VCaP (cell line): ENCODE measurements at regions not wholly inside any gene's neighbourhood (a gene's known extent, or its start where the extent isn't known, plus 50 kb on each side); places are given as distances from the start of the nearest gene placed in this dataset.

Experiments used
- H3K27ac ChIP-seq: fragments of 450-650 bp; 2 replicates; pipeline ENCODE4 v1.5.1; 2017
- CTCF ChIP-seq: fragments of 450-650 bp; conservative IDR thresholded peaks from 2 replicates; pipeline ENCODE4 v1.5.1; 2017; ENCODE audit warnings: mild to moderate bottlenecking, moderate library complexity

GRCh38 chr3:89698208-89698830 is 590.9 kb downstream of the EPHA3 start:
- no peak for TF ChIP-seq CTCF
- H3K27ac ChIP-seq = no peak overlapping the region

GRCh38 chr3:89699229-89699628 is 591.8 kb downstream of the EPHA3 start:
- no peak overlapping the region for H3K27ac ChIP-seq
- TF ChIP-seq CTCF = no peak

GRCh38 chr3:89699771-89700170 is 592.4 kb downstream of the EPHA3 start:
- no peak for TF ChIP-seq CTCF
- H3K27ac ChIP-seq = no peak overlapping the region

- no peak overlapping the region for H3K27ac ChIP-seq
- no peak for TF ChIP-seq CTCF
These were observed 595.0 kb downstream of the EPHA3 start for GRCh38 chr3:89702404-89702803.

GRCh38 chr3:89713196-89713595 is 605.8 kb downstream of the EPHA3 start:
- no peak for TF ChIP-seq CTCF

GRCh38 chr3:89714237-89714636 is 606.8 kb downstream of the EPHA3 start:
- TF ChIP-seq CTCF = no peak
- H3K27ac ChIP-seq = no peak overlapping the region

More at GRCh38 chr3:89713196-89713595, 605.8 kb downstream of the EPHA3 start:
- H3K27ac ChIP-seq = no peak overlapping the region

- no peak overlapping the region for H3K27ac ChIP-seq
- no peak for TF ChIP-seq CTCF
These were observed 632.9 kb downstream of the EPHA3 start for GRCh38 chr3:89740080-89740880.
